GM13976 (cell line): ENCODE measurements at regions not wholly inside any gene's neighbourhood (a gene's known extent, or its start where the extent isn't known, plus 50 kb on each side); places are given as distances from the start of the nearest gene placed in this dataset.

ENCODE experiments used
- DNase-seq: peaks from one replicate; pipeline ENCODE4 v3.0.0; 2012; ENCODE audit warnings: low spot score
- CTCF ChIP-seq: IDR thresholded peaks from 2 replicates; pipeline ENCODE4 v1.5.1; 2012; ENCODE audit warnings: borderline replicate concordance, mild to moderate bottlenecking; ENCODE audit not compliant: insufficient read depth; ENCODE audit errors: extremely low read depth, missing control alignments, control extremely low read depth
- in situ Hi-C: fragments of 300-500 bp; cut with MboI; formaldehyde crosslinking; loops from one replicate; pipeline ENCODE4 v1.12.0; 2022; ENCODE audit warnings: low sequenced_read_pairs, mixed read lengths, inconsistent platforms; ENCODE audit not compliant: unreplicated experiment

- TF ChIP-seq CTCF, result no peak
- DNase-seq, result no peak
These were observed 127.7 kb upstream of the PDGFD start for GRCh38 chr11:104291646-104292045.

GRCh38 chr11:104286129-104286528 is 122.2 kb upstream of the PDGFD start:
- in situ Hi-C loops, result no loop called here
- no peak for DNase-seq
- TF ChIP-seq CTCF, result no peak

More at GRCh38 chr11:104291646-104292045, 127.7 kb upstream of the PDGFD start:
- in situ Hi-C loops, result no loop called here

GRCh38 chr11:104279587-104279986 is 115.6 kb upstream of the PDGFD start:
- in situ Hi-C loops, result no loop called here
- no peak for DNase-seq
- TF ChIP-seq CTCF, result no peak

GRCh38 chr11:104275992-104276391 is 112.0 kb upstream of the PDGFD start:
- TF ChIP-seq CTCF, result no peak
- no peak for DNase-seq
- in situ Hi-C loops, result no loop called here

GRCh38 chr11:104260456-104260855 is 96.5 kb upstream of the PDGFD start:
- in situ Hi-C loops, result no loop called here
- no peak for DNase-seq
- TF ChIP-seq CTCF, result no peak

GRCh38 chr11:104259121-104259610 is 95.2 kb upstream of the PDGFD start:
- in situ Hi-C loops, result no loop called here
- TF ChIP-seq CTCF, result no peak
- no peak for DNase-seq

- DNase-seq, result no peak
- no peak for TF ChIP-seq CTCF
- in situ Hi-C loops, result no loop called here
These were observed 92.6 kb upstream of the PDGFD start for GRCh38 chr11:104256525-104256924.
